ENCODE measurements at regions not wholly inside any gene's neighbourhood (a gene's known extent, or its start where the extent isn't known, plus 50 kb on each side); places are given as distances from the start of the nearest gene placed in this dataset.
A peak's percentile ranks its signal among the peaks of the same experiment; 100 is the strongest.
"Not testable (repeated sequence)": the region's sequence is repeated elsewhere in the genome, so short reads cannot be mapped to it uniquely, and the experiment has no call there.

DNA sequence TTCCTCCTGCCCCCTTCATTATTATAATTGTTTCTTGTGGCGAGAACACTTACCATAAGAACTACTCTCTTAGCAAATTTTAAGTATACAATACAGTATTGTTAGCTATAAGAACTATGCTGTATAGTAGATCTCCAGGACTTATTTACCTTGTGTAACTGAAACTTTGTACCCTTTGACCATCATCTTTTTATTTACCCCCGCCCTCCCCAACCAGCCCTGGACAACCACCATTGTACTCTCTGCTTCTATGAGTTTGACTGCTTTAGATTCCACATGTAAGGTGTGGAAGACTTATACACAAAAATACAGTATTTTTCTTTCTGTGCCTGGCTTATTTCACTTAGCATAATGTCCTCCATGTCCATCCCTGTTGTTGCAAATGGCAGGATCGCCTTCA, 161.1 kb downstream of the PHF8 start:
- DNase-seq: no peak

DNA sequence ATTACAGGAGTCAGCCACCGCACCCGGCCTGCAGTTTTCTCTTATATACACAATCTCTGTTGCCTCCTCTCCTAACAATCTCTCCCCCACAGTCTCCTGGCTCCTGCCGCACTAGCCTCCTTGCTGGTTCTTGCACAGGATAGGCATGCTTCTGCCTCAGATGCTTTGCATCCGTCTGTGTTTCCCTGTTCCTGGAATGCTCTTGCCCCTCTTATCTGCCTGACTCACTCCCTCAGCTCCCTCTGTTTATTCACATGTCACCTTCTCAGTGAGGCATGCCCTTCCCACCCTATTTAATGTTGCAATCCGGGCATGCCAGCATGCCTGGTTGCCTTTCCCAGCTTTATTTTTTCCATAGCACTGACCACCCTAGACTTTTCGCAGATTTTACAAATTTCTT, 161.9 kb downstream of the PHF8 start:
- no peak for DNase-seq

DNA sequence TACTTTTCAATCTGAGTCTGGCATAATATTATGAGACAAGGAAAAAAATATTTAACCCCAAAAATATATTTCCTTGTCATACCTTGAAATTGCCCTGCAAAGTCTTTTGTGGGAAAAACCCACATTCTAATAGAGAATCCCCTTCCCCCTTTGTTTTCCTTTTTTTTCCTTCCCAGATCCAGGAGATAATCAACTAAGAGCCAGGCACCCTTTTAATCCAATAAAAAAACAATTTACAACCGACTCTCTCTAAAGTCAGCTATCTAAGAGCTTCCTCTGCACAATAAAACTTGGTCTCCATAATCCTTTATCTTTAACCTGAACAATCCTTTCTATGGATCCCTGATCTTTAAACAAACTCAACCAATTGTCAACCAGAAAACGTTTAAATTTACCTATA, 163.5 kb downstream of the PHF8 start:
- DNase-seq: not testable (repeated sequence)

DNA sequence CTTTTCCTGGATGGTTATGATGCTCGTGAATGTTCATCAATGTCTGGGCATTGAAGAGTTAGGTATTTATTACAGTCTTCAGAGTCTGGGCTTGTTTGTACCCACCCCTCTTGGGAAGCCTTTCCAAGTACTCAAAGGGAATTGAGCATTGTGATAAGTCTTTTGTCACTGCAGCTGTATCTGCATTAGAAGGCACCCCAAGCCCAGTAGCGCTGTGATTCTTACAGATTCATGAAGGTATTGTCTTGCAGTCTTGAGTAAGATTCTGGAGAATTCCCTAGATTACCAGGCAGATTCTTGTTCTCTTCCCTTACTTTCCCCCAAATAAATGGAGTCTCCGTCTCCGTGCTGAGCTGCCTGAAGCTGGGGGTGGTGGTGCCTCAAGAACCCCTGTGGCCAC, 173.4 kb upstream of the HUWE1 start:
- no peak for DNase-seq

DNA sequence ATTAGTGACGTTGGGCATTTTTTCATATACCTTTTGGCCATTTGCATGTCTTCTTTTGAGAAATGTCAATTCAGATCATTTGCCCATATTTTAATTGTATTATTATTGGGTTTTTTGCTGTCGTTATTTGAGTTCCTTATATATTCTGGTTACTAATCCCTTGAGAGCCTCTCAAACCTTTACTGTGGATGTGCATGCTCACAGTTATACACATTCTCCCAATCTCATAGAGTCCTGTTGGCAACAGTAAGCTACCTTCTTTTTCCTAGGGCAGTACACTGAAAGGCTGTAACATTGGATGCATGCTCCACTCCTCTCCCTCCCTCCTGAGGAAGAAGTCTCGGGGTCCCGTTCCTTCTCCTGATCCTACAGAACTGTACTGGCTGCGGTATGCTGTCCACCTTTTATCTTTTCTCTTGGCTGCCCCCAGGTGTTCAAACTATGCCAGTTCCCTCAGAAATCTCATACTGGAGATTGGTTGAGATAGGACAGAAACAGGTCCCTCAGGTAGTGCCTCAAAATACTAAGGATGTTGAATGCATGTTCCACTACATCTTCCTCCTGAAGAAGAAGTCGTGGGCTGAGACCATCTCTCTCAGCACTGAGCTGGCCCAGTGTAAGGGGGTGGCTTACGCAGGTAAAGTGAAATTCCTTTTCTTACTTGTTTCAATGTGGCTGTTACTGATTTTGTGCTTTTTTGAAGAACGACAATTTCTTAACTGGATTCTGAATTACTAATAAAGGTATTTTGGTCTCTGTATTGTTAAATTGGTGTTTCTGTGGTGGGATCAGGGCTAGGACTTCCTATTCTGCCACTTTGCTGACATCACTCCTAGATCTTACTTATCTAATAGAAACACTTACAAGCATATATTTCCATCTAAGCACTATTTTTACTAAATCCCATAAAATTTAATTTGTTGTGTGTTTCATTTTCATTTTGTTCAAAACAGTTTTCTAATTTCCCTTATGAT, 145.4 kb upstream of the HUWE1 start:
- peak in 5 of 56 donors; percentile 0 to 32 (median 0) for DNase-seq

DNA sequence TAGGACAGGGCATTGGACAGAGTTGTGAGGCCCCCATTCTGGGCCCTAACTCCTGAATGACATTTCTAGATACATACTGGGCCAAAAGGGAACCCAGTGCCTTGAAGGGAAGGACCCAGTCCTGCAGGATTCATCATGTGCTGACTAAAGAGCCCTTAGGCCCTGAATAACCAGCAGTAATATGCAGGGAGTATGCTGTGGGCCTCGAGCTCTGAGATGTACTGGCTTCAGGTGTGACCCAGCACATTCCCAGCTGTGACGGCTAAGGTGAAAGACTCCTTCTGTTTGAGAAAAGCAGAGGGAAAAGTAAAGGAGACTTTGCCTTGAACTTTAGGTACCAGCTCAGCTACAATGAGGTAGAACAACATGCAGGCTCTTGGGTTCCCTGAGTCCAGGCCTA, 138.2 kb upstream of the HUWE1 start:
- DNase-seq: no peak

DNA sequence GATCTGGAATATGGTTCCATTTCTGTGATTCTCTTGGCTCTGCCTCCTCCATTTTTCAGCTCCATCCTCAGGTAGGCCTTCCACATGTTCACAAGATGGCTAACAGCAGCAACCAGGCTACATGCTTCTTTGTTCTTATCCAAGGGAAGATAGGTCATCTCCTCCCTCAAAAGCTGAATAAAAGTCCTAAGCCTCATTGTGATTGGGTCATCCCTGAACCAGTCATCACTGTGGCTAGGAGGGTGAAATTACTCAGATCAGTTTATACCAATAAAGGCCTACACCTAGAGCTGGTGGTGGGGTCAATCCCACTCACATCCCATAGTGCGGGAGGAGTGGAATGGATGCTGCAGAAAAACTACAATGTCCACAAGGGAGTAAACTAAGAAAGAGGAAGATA, 131.6 kb upstream of the HUWE1 start:
- DNase-seq: not testable (repeated sequence)

DNA sequence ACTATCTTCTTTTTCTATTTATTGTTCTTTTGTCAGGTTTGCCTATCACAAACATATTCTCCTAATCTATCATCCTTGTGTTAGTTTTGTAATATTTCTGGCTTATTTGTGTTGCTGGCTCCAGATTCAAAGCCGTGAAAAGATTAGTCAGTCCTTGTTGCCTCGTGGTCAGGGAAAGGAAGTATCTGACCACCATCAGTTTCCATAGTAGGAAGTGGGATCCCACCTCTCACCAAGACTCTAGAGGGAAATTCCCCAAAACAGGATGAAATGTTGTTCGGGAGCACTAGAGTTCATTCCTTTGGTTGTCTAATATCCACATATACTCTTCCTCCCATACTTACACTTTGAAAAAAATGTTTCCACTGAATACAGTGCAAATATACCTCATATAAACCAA, 131.0 kb upstream of the HUWE1 start:
- no peak for DNase-seq

DNA sequence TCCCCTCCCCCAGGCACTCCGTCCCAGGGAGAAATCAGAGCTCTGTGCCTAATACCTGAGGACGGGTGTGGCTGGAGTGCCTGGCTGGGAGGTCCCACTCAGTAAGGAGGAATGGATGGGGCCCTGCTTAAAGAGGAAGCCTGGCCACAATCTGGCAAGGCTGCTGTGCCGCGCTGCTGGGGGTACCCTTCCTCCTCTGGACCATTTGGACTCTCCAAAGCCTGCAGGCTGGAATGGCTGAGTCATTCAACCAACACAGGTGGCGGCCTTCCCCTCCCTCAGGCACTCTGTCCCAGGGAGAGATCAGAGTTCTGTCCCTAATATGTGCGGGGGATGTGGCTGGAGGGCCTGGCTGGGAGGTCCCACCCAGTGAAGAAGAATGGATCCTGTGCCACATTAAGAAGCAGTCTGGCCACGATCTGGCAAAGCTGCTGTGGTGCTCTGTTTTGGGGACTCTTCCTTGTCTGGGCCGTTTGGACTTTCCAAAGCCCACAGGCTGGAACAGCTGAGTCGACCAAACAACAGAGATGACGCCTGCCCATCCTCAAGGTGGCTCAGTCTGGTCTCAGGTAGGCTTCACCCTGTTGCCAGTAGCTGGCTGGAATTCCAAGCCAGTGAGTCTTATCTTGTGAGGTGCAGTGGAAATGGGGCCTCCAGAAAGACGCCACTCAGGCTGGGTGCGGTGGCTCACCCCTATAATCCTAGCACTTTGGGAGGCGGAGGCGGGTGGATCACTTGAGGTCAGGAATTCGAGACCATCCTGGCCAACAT, 127.3 kb upstream of the HUWE1 start:
- DNase-seq: no peak

DNA sequence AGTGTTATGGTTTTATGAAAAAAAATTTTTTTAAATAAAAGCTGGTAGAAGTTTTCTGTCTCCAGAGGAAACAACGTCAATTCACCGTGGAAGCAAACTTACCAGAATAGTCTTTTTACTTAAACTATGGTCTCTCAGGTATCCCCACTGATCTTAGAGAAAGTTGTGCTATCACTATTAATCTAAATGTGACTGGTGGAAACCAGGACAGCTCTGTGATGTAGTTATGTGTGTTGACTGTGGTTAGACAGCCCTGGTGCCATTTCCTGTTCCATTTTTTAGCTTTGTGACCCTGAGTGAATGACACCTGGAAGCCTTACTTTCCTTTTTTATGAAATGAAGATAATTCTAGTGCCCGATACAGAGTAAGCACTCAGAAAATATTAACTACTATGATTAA, 111.8 kb upstream of the HUWE1 start:
- DNase-seq: no peak

DNA sequence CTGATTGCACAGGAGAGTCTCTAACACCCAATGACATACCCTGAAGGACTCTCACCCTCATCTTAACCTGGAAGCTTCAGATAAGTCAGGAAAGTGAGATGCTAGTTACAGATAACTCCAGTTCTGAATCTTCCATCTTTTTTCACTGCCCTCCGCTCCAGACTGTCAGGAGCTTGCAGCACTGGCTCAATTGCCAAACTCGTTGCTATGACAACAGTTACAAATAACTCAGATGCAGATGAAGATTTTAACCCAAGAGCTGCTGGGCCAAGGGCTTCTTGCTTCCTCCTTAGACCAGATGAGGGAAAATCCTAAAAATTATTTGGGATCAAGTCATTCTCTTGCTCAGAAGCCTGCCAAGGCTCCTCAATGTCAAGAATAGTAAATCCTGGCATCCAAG, 109.1 kb upstream of the HUWE1 start:
- peak in 3 of 56 donors; percentile 0 to 5 (median 1) for DNase-seq

DNA sequence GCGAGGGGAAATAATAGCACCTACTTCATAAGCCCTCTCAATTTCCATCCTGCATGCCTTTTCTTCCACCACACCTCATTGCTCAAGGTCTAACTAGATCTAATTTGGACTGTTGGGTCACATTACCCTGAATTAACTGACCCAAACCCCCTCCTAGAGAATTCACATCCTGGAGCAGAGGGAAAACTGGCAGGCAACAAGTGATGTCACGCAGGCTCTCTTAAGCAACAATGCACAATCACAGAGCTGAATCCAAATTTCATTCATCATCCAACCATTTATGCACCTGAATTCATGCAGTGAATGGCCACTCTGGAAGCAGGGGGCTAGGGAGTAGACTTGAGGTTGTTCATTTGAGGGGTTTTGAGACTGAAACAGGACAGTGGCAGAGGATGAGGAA, 107.7 kb upstream of the HUWE1 start:
- DNase-seq: no peak

DNA sequence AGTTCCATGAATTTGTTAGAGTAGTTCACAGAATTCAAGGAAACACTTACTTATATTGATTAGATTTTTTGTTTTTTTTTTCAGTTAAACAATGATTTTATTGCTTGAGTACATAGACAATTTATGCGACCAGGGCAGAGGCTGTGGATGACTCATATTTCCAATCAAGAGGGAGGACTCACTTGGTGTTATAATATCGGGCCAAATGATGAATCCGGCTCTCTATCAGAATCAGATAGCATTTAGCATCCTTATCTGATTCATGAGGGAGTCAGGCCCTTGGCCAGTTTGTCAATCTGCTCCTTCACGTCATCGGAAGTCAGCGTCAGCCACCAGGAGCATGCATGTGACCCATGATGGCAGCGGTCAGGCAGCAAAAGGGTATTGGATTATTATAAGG, 82.3 kb upstream of the HUWE1 start:
- DNase-seq: no peak

DNA sequence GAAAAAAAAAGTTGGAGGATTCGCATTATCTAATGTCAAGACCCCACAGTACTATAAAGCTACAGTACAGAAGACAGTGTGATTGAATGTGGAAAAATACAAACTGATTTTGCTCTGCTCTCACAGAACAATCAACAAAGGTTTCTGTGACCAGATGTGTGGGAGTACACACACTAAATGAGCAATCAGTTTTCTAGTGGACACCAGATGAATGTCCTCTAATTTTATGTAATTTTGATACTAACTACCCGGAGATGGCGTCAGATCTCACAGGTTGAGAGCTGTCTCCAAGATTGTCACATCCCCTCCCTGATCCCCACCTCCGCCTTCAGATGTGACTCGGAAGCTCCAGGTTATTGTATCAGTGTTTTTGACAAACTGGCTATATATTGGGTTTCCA, 81.9 kb upstream of the HUWE1 start:
- DNase-seq: no peak

DNA sequence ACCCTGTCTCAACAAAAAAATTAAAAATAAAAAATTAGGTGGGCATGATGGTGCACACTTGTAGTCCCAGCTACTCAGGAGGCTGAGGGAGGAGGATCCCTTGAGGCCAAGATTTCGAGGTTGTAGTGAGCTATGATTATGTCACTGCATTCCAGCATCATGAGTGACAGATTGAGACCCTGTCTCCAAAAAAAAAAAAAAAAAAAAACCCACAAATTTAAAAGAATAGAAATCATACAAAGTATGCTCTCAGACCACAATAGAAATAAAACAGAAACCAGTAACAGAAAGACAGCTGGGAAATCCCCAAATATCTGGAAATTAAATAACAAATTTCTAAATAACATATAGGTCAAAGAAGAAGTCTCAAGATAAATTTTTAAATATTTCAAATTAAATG, 81.0 kb upstream of the HUWE1 start:
- no peak for DNase-seq

DNA sequence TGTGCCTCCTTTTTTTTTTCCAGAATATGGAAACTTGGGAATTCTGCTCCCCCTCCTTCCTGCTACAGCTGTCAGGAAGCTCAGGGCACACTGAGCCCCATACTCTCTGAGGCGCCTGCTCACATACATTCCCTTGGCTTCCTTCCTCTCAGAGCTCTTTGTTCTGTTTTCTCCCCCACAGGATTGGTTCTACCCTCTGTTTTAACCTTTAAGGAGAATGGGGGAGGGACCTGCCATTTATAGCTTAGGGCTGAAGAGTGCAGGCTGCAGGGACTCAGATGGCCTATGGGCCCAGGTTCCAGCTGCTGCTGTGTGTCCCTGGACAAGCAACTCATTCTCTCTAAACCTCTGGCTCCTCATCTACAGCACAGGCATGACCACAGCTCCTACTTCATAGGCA, 70.7 kb upstream of the HUWE1 start:
- DNase-seq: not testable (repeated sequence)

DNA sequence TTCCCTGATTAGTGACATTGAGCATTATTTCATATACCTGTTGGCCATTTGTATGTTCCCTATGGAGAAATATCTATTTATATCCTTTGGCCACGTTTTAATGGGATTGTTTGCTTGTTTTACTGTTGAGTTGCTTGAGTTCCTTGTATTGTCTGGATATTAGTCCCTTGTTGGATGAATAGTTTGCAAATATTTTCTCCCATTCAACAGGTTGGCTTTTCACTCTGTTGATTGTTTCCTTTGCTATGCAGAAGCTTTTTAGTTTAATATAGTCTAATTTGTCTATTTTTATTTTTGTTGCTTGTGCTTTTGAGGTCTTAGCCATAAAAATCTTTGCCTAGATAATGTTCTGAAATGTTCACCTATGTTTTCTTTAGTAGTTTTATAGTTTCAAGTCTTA, 60.2 kb upstream of the HUWE1 start:
- no peak for DNase-seq

DNA sequence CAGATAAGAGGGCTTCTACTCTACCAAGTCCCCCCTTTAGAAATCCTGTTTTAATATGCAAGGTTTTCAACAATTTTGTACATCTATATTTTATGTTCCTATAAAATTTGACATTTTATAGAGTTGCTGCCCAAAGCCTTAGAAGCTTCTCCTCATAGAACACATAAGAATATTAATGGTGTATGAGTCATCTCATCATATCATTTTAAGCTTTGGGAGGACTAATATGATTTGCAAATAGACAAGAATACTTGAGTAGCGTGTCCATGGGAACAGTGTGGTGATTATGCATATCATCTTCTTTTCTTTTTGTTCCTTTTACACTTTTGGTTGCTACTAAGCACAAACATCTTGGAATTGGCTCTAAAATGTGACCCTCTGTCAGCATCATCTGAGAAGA, 56.7 kb upstream of the HUWE1 start:
- no peak for DNase-seq

DNA sequence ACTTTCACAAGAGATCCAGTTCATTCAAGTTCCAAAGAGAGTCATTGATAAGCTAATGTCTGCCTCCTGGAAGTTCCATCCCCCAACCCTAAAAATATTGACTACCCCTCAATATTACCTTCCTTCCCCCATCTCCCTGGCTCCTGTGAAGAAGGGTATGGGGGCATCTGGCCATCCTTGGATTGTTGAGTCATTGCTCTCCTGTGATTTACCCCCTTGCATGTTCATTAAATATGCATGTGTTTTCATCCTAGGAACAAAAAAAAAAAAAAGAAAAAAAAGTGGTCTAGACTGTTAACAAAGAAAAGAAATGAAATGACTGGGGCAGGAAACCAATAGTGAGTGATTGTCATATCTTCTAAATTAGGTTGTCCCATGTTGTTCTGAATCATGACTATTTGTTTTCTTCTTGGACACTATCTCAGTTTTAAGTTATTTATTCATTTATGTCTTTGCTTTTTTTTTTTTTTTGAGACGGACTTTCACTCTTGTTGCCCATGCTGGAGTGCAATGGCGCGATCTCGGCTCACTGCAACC, 51.9 kb upstream of the HUWE1 start:
- no peak for DNase-seq
